ENCODE measurements at regions not wholly inside any gene's neighbourhood (a gene's known extent, or its start where the extent isn't known, plus 50 kb on each side); places are given as distances from the start of the nearest gene placed in this dataset.
"Not testable (repeated sequence)": the region's sequence is repeated elsewhere in the genome, so short reads cannot be mapped to it uniquely, and the experiment has no call there.

GRCh38 chrX:146581981-146582712, 227.4 kb upstream of the CXorf51B start:
- FAIRE-seq: no peak
- no peak for DNase-seq (ENCODE audit: low spot score)

GRCh38 chrX:146602246-146602645, 207.3 kb upstream of the CXorf51B start:
- DNase-seq (ENCODE audit: low spot score) (peak; percentile 62), FAIRE-seq (peak; percentile 89)

GRCh38 chrX:146604196-146604595, 205.4 kb upstream of the CXorf51B start:
- no peak for FAIRE-seq
- DNase-seq (ENCODE audit: low spot score): no peak

- DNase-seq (ENCODE audit: low spot score) (no peak), FAIRE-seq (no peak)
Observed at GRCh38 chrX:146614663-146615478, 194.7 kb upstream of the CXorf51B start.

- no peak for FAIRE-seq
Observed at GRCh38 chrX:146615628-146616348, 193.8 kb upstream of the CXorf51B start.

GRCh38 chrX:146619943-146620342, 189.6 kb upstream of the CXorf51B start:
- not testable (repeated sequence) for DNase-seq (ENCODE audit: low spot score); FAIRE-seq

More at GRCh38 chrX:146615628-146616348, 193.8 kb upstream of the CXorf51B start:
- DNase-seq (ENCODE audit: low spot score): no peak

- DNase-seq (ENCODE audit: low spot score) (no peak), FAIRE-seq (no peak)
Observed at GRCh38 chrX:146658379-146658778, 151.2 kb upstream of the CXorf51B start.

GRCh38 chrX:146707781-146708180, 101.8 kb upstream of the CXorf51B start:
- no peak for DNase-seq (ENCODE audit: low spot score)
- FAIRE-seq: no peak

GRCh38 chrX:146708866-146709265, 100.7 kb upstream of the CXorf51B start:
- not testable (repeated sequence) for FAIRE-seq; DNase-seq (ENCODE audit: low spot score)

GRCh38 chrX:146754268-146754667, 55.3 kb upstream of the CXorf51B start:
- DNase-seq (ENCODE audit: low spot score): no peak
- FAIRE-seq: no peak

- FAIRE-seq (no peak), DNase-seq (ENCODE audit: low spot score) (no peak)
Observed at GRCh38 chrX:146755214-146755613, 54.4 kb upstream of the CXorf51B start.
